Astrocyte of the spinal cord (primary cell): ENCODE measurements at regions not wholly inside any gene's neighbourhood (a gene's known extent, or its start where the extent isn't known, plus 50 kb on each side); places are given as distances from the start of the nearest gene placed in this dataset.

ENCODE experiments used
- DNase-seq: peaks from one replicate; pipeline ENCODE4 v3.0.0; 2011; ENCODE audit warnings: low read depth, low spot score
- H3K4me3 ChIP-seq: 2 replicates; pipeline ENCODE4 v1.5.1; 2011; ENCODE audit warnings: low read depth, mild to moderate bottlenecking, low read length, moderate library complexity
- CTCF ChIP-seq: IDR thresholded peaks from 2 replicates; pipeline ENCODE4 v1.5.1; 2012; ENCODE audit warnings: low read depth, mild to moderate bottlenecking, low read length, inconsistent platforms
- in situ Hi-C: cut with HindIII; loops from 2 replicates; pipeline ENCODE4 v1.10.0; 2017; ENCODE audit warnings: low sequenced_read_pairs

DNA sequence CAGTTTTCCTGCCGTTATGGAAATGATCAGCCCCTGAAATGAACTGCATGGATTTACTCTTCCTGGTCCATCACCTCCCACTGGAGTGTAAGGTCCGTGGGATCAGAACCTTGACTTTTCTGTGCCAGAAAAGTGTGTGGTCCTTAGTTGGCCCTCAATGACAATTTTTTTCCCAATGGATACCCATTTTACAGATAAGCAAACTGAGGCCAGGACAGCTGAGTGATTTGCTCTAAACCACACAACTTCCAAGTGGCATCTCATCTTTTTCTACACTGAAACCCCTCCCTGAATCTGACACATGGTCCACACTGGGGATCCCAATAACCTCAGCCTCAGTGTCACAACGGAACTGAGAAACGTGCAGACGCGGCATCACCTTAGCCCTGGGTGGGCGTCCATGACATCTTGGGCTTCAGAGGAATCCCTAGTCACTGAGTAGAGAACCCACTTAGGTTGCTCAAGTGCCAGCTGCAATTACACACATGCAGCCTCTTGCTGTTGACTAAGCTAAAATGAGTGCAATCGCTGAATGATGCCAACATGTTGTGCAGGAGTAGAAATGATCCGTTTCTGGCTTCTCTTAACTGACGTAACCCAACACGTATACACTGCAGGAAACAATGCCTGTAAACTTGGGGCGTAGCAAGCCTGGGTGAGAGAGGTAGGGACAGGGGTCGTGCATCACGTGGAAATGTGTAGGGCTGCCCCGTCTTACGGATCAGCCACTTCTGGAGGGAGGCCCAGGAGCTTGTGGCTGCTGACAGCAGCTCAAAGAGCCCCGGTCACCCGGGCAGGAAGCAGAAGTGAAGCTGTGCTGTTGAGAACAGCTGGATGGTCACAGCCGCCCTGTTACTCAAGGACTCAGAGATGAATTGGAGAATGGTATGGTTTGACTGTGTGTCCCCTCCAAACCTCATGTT lies 136.3 kb downstream of the SHANK2 start:
- no peak for TF ChIP-seq CTCF
- no peak for DNase-seq
- H3K4me3 ChIP-seq, result no peak overlapping the region
- in situ Hi-C loops, result no loop called here

- no peak for TF ChIP-seq CTCF
- in situ Hi-C loops, result no loop called here
- H3K4me3 ChIP-seq, result no peak overlapping the region
- no peak for DNase-seq
Observed at GRCh38 chr11:71114124-71114851, 138.1 kb downstream of the SHANK2 start.

- DNase-seq, result no peak
- TF ChIP-seq CTCF, result no peak
- H3K4me3 ChIP-seq, result no peak overlapping the region
- in situ Hi-C loops, result no loop called here
Observed at GRCh38 chr11:71112990-71113389, 139.4 kb downstream of the SHANK2 start.

GRCh38 chr11:71112454-71112853 lies 139.9 kb downstream of the SHANK2 start:
- in situ Hi-C loops, result no loop called here
- no peak overlapping the region for H3K4me3 ChIP-seq
- TF ChIP-seq CTCF, result no peak

DNA sequence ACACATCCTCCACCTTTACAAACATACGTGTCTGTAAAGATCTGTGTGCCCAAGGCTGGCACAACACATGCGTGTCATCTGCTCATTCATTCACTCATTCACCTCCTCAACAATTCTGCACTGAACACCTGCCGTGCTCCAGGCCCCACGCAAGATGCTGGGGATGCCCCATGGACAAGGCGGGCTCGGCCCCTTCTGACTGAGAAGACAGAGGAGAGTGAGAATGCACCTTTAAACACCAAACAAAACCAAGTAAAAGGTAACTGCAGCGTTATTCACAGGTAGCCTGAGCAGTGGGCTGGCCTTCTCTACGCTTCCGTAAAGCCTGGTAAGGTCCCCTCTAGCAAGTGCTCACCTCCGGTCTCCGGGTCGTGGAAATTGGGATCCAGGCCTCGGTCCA lies 142.8 kb downstream of the SHANK2 start:
- DNase-seq, result no peak
- H3K4me3 ChIP-seq, result no peak overlapping the region
- no peak for TF ChIP-seq CTCF
- in situ Hi-C loops, result no loop called here

More at GRCh38 chr11:71112454-71112853, 139.9 kb downstream of the SHANK2 start:
- no peak for DNase-seq

- DNase-seq, result no peak
- TF ChIP-seq CTCF, result no peak
- no peak overlapping the region for H3K4me3 ChIP-seq
- in situ Hi-C loops, result no loop called here
Observed at GRCh38 chr11:71109186-71109585, 143.2 kb downstream of the SHANK2 start.
